Activated B cell treated with CpG ODN at 0.5 μM for 24 hours (primary cell): ENCODE measurements at regions not wholly inside any gene's neighbourhood (a gene's known extent, or its start where the extent isn't known, plus 50 kb on each side); places are given as distances from the start of the nearest gene placed in this dataset.
A peak's percentile ranks its signal among the peaks of the same experiment; 100 is the strongest.

Experiments used
- ATAC-seq: fragments of 200-7000 bp; cut with Tn5 transposase; one replicate; pipeline ENCODE4 v1.10.0; 2021; ENCODE audit warnings: low read depth, mild to moderate bottlenecking, moderate library complexity
- CTCF ChIA-PET: fragments of 350-600 bp; sonication (Branson Sonifier 250); formaldehyde crosslinking; loops from one replicate; lab custom pipeline; 2021; ENCODE audit warnings: antibody characterized with exemption; lab: Charles Lee
- POLR2A ChIA-PET: fragments of 350-600 bp; sonication (Branson Sonifier 250); formaldehyde crosslinking; loops from one replicate; lab custom pipeline; 2021; ENCODE audit warnings: antibody characterized with exemption; lab: Charles Lee
- DNase-seq: peaks from one replicate; pipeline ENCODE4 v3.0.0; 2022
- H3K27ac Mint-ChIP-seq: one replicate; pipeline ENCODE4 v1.8.0; 2020; ENCODE audit warnings: mixed read lengths
- H3K27me3 Mint-ChIP-seq: one replicate; pipeline ENCODE4 v1.8.0; 2021; ENCODE audit warnings: mixed read lengths
- H3K36me3 Mint-ChIP-seq: one replicate; pipeline ENCODE4 v1.8.0; 2021; ENCODE audit warnings: low read depth, mixed read lengths
- H3K4me1 Mint-ChIP-seq: one replicate; pipeline ENCODE4 v1.8.0; 2021; ENCODE audit warnings: mixed read lengths
- H3K4me3 Mint-ChIP-seq: one replicate; pipeline ENCODE4 v1.8.0; 2020; ENCODE audit warnings: mild to moderate bottlenecking, mixed read lengths
- H3K9me3 Mint-ChIP-seq: one replicate; pipeline ENCODE4 v1.8.0; 2020; ENCODE audit warnings: mixed read lengths
- intact Hi-C: fragments of 100-400 bp; cut with micrococcal nuclease; formaldehyde crosslinking; loops from one replicate; pipeline ENCODE4 v1.15.1; 2024
- TF ChIP-seq, protein P1 (sequence below): fragments of 200-600 bp; IDR thresholded peaks from one replicate; pipeline ENCODE4 v1.8.0; 2022; ENCODE audit warnings: antibody characterized with exemption, mild to moderate bottlenecking

DNA sequence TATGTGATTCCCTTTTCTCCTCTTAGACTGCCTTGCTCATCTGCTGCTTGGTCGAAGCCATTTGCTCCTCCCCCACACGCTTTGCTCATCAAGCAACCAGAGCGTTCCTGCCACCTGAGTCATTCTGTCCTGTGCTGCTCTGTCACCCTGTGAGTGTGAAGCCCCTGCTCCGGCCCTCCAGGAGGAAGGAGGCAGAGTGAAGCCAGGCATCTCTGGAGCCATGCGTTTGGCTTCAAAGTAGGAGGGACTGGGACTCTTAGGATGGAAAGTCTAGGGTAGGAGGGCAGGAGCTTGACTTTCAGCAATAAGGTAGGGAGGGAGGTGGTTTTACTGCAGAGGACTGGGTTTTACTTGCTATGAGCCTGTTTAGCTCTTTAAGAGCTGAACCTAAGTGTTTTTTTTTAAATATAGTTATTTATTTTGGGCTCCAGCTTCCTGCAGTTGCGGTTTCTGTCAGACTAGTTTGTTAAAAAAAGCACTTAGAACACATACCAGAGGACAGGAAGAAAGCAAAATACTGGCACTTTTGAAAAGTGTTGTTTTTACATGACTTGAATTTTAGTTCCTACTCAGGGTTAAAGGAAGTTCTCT, 63.6 kb downstream of the SPINK2 start:
- ChIA-PET CTCF (interaction anchor here (0.7 to 2.0 kb wide), 3 partner anchors 10 to 78 kb away, joined by 3 to 10 read pairs (median 4); no protein-coding TSS in a partner anchor), POLR2A (interaction anchor here (0.6 to 1.4 kb wide), 5 partner anchors 30 to 290 kb away, joined by 3 to 7 read pairs (median 4); no protein-coding TSS in a partner anchor)
- Mint-ChIP-seq H3K4me3 (peak overlapping the region; percentile 81), H3K9me3 (no peaks in the 10 kb centered on the region), H3K4me1 (peaks cover 63% of the 10 kb centered on the region), H3K27me3 (no peaks in the 10 kb centered on the region), H3K27ac (peak overlapping the region; percentile 96), H3K36me3 (no peaks in the 10 kb centered on the region)
- DNase-seq (peak; percentile 55), ATAC-seq (peak; percentile 96)
- TF ChIP-seq, protein P1, sequence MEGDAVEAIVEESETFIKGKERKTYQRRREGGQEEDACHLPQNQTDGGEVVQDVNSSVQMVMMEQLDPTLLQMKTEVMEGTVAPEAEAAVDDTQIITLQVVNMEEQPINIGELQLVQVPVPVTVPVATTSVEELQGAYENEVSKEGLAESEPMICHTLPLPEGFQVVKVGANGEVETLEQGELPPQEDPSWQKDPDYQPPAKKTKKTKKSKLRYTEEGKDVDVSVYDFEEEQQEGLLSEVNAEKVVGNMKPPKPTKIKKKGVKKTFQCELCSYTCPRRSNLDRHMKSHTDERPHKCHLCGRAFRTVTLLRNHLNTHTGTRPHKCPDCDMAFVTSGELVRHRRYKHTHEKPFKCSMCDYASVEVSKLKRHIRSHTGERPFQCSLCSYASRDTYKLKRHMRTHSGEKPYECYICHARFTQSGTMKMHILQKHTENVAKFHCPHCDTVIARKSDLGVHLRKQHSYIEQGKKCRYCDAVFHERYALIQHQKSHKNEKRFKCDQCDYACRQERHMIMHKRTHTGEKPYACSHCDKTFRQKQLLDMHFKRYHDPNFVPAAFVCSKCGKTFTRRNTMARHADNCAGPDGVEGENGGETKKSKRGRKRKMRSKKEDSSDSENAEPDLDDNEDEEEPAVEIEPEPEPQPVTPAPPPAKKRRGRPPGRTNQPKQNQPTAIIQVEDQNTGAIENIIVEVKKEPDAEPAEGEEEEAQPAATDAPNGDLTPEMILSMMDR, result no peak
- intact Hi-C loops, result loop anchor here (1.0 to 5.0 kb wide), 6 partner anchors 15 to 321 kb away; partner anchors contain the start of genes PAICS, PPAT and REST

DNA sequence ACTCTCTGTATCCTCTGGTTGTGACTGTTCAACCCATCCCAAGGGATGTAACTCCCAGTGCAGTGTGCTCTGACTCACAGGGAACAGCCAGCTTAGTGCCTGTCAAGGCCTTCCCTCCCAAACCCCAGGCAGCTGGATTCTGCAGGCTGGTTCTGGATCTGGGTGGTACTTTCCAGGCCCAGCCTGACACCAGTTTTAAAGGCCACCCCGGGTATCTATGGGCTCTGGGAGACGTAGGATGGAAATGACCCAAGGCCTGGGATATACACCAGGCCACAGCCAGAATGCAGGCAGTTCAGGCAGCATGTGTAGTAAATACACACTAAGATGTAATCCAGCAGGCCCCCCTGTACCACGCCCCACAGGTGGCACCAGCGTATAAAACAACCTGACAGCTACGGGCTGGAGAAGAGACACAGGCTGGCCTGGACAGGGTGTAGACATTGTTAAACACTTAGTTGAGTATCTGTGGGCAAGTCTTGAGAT, 64.2 kb downstream of the SPINK2 start:
- CTCF ChIA-PET, result interaction anchor here (0.7 to 2.0 kb wide), 3 partner anchors 11 to 79 kb away, joined by 3 to 10 read pairs (median 4); no protein-coding TSS in a partner anchor
- POLR2A ChIA-PET, result interaction anchor here (0.6 to 1.4 kb wide), 4 partner anchors 30 to 156 kb away, joined by 4 to 7 read pairs (median 4); no protein-coding TSS in a partner anchor
- peak overlapping the region; percentile 81 for H3K4me3 Mint-ChIP-seq

DNA sequence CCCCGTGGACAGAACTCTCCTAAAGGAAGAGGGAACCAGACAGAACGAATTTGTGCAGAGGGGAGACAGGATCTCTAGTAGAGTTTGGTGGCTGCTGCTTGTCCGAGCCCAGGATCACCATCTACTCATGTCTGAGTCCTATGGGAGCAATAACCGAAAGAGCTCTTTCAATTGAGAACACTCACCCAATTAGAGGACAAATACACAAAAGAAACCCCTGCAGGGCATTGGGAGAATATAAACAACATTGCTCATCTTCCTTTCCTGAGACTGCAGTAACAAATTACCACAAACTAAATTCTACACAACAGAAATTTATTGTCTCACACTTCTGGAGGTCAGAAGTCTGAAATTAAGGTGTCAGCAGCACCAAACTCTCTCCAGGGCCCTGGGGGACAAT, 65.6 kb downstream of the SPINK2 start:
- peak overlapping the region; percentile 41 for H3K27ac Mint-ChIP-seq
- no peak overlapping the region for H3K4me3 Mint-ChIP-seq
- TF ChIP-seq, protein P1, result no peak
- no peaks in the 10 kb centered on the region for H3K9me3 Mint-ChIP-seq
- no peaks in the 10 kb centered on the region for H3K27me3 Mint-ChIP-seq
- ChIA-PET CTCF (interaction anchor here (1.5 kb wide), 1 partner anchor 44 kb away, joined by 5 read pairs; no protein-coding TSS in a partner anchor), POLR2A (no interaction called here)
- no peaks in the 10 kb centered on the region for H3K36me3 Mint-ChIP-seq
- intact Hi-C loops, result loop anchor here (2.0 to 5.0 kb wide), 5 partner anchors 13 to 319 kb away; partner anchors contain the start of genes PAICS, PPAT and REST
- peaks cover 50% of the 10 kb centered on the region for H3K4me1 Mint-ChIP-seq
- ATAC-seq, result no peak
- no peak for DNase-seq

More for the DNA sequence above, 64.2 kb downstream of the SPINK2 start:
- peaks cover 57% of the 10 kb centered on the region for H3K4me1 Mint-ChIP-seq
- H3K9me3 Mint-ChIP-seq, result no peaks in the 10 kb centered on the region
- H3K27ac Mint-ChIP-seq, result peak overlapping the region; percentile 96
- H3K27me3 Mint-ChIP-seq, result no peaks in the 10 kb centered on the region
- DNase-seq (peak; percentile 20), ATAC-seq (peak; percentile 63)
- no peaks in the 10 kb centered on the region for H3K36me3 Mint-ChIP-seq
- intact Hi-C loops, result loop anchor here (2.0 to 5.0 kb wide), 5 partner anchors 15 to 320 kb away; partner anchors contain the start of genes PAICS, PPAT and REST
- TF ChIP-seq, protein P1, result no peak

DNA sequence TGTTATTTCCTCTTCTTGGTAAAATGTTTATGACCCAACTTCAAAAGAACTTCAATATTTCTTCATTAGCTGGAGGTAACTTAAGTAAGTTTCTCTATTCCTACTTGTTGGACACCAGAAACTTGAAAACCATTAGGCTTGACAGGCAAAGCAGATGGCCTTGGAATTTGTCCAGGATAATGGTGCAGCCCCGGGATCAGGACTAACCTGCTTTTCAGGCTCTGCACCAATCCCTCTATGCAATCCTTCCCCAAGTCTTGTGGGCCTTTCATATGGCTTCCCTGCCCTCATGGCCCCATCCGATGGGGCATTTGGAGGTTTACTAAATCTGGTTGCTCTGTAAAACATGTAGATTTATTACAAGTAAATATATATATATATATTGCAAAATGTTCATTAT, 68.5 kb downstream of the SPINK2 start:
- Mint-ChIP-seq H3K9me3 (peaks cover 5% of the 10 kb centered on the region), H3K4me1 (peaks cover 29% of the 10 kb centered on the region), H3K4me3 (no peak overlapping the region), H3K27me3 (no peaks in the 10 kb centered on the region), H3K36me3 (no peaks in the 10 kb centered on the region), H3K27ac (no peak overlapping the region)
- DNase-seq (no peak), ATAC-seq (no peak)
- CTCF ChIA-PET, result no interaction called here
- POLR2A ChIA-PET, result no interaction called here
- intact Hi-C loops, result no loop called here
- TF ChIP-seq, protein P1, result no peak

DNA sequence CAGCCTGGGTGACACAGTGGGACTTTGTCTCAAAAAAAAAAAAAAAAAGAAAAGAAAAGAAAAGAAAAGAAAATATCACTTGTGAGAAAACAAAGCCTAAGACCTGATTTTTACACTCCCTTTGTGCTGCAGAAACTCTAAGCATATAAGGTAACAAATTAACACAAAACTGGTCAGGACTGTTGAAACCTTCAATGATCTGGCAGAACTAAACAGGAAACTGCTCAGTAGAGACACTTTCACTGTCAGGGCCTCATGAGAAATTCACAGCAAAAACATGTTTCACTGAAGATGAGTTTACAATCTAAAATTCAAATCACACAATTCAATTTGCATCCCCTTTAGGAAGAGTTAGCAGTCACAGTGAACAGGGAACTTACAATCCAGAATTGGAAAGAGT, 69.1 kb upstream of the HOPX start:
- intact Hi-C loops, result no loop called here
- H3K4me1 Mint-ChIP-seq, result peaks cover 4% of the 10 kb centered on the region
- no peak overlapping the region for H3K27ac Mint-ChIP-seq
- TF ChIP-seq, protein P1, result no peak
- no peak for DNase-seq
- H3K4me3 Mint-ChIP-seq, result no peak overlapping the region
- ATAC-seq, result no peak
- POLR2A ChIA-PET, result no interaction called here
- CTCF ChIA-PET, result no interaction called here
- no peaks in the 10 kb centered on the region for H3K36me3 Mint-ChIP-seq
- no peaks in the 10 kb centered on the region for H3K27me3 Mint-ChIP-seq
- peaks cover 5% of the 10 kb centered on the region for H3K9me3 Mint-ChIP-seq
